GM18502 (cell line): ENCODE measurements at regions not wholly inside any gene's neighbourhood (a gene's known extent, or its start where the extent isn't known, plus 50 kb on each side); places are given as distances from the start of the nearest gene placed in this dataset.

Experiments
- ATAC-seq: cut with Tn5 transposase; IDR thresholded peaks from one replicate; pipeline ENCODE4 v1.9.1; 2021; ENCODE audit warnings: mild to moderate bottlenecking; ENCODE audit not compliant: unreplicated experiment, poor library complexity

- no peak for ATAC-seq
Observed at GRCh38 chr13:107867701-107868661, 347.4 kb downstream of the LIG4 start.

DNA sequence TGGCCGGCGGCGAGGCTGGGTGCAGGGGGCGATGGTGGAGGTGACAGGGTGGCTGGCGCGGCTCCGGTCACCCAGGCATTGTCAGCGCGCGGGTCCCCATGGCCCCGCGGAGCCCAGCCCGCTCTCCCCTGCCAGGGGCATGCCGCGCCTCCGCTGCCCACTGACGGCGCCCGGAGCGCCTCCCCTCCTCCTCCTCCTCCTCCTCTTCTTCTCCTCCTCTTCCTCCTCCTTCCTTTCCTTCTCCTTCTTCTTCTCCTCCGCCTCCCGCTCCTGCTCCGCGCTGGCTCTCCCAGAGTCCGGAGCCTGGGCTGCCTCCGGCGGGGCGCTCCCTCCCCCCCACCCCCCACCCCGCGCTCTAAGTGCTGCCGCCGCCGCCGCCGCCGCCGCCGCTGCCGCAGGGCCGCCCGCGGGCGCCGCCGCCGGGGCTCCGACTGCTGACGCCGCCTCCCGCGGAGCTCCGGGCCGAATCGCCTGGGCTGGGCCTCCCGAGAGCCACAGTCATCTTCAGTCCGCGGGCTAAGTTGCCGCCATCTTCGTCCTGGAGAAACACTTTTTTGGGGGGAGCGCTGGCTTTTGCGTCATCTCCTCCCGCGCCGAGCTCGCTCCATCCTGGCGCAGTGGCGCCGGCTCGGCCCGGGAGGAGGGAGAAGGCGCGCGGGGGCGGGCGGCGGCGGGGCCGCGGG, 348.3 kb downstream of the LIG4 start:
- no peak for ATAC-seq

DNA sequence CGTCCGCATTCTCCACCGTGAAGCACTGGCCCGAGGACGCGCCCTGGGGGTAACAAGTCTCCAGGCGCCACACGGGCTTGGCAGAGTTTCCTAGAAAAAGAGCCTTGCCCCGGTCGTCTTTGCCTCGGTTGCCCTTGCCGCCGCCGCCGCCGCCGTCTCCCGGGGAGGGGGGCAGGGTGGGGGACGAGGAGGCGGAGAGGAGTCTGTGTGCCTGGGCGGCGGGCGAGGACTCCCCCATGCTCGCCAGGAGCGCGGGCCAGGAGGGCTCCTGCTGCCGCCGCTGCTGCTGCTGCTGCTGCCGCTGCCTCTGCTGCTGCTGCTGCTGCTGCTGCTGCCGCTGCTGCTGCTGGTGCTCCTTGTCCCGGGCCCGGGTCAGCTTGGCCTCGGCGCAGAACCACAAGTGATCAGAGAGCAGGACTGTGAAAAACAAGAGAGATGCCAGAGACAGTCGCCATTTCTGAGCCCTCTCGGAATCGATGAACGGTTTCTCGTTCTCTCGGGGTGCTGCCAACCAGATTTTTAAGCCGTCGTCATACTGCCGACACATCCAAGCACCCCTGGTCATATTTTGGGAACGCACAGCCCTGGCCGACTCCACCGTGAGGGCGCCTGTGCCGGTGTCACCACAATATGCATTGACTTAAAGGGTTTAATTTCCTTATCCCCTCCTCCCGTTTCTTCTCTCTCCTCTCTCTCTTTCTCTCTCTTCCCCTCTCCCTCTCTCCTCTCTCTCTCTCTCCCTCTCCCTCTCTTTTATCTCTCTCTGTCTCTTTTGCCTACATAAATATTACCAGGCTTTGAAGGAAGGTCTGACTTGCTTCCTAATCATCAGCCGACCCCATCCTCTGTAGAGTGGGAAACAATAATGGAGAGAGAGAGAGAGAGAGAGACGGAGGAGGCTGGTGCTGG, 349.1 kb downstream of the LIG4 start:
- ATAC-seq, result no peak

- no peak for ATAC-seq
Observed at GRCh38 chr13:107865643-107866031, 349.7 kb downstream of the LIG4 start.

- ATAC-seq, result no peak
Observed at GRCh38 chr13:107865318-107865575, 350.1 kb downstream of the LIG4 start.

DNA sequence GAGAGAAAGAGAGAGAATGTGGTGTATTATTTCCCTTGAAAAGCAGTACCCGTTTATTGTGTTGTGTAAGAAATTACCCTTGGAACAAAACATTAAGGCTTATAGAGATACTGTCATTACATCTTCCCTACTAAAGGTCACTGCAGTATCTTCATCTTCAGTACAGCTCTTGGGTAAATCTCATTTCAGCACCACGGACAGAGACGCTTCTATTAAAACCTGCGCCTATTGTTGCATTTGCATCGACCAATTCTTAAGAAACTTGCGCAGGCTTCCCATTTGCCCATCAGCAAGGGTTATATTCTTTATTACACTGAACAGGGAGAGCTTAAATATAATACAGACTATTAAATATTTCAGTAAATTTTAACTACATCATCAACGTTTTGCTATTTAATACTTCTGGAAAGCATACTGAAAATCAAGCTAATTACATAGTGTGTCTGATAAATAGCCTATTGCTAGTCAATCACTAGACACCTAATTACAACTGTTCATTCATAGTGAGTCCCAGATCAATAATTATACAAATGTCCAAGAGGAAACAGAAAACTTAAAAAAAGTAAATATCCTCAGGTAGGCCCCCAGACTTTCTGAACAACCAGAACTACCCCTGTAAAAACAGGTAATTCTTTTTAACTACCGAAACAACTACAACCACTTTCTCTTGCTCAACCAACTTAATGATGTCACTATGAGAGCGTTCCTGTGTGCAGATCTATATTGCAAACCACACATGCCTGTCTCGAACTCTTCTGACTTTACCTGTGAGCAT, 350.6 kb downstream of the LIG4 start:
- ATAC-seq, result no peak

DNA sequence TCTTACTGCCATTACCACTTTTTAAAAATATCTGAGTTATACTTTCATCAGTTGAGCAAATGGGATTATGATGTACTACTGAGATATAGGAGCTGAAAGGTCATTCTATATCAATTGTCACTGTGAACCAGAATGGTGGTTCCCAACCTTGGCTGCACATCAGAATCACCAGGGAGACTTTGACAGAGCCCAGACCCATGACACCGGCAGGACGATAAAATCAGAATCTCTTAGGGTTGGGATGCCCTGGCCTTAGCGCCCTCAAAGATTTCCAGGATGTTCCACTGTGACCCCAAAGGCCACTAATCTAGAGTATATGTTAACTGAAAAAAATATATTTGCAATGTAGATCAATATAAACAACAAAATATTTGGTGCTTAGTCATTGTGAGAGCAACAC, 355.1 kb downstream of the LIG4 start:
- ATAC-seq, result no peak

- ATAC-seq, result no peak
Observed at GRCh38 chr13:107854880-107855279, 360.5 kb downstream of the LIG4 start.

- ATAC-seq, result no peak
Observed at GRCh38 chr13:107852072-107852471, 363.3 kb downstream of the LIG4 start.

GRCh38 chr13:107851670-107852069, 363.7 kb downstream of the LIG4 start:
- no peak for ATAC-seq

GRCh38 chr13:107847406-107847805, 367.9 kb downstream of the LIG4 start:
- ATAC-seq, result no peak

GRCh38 chr13:107846642-107847041, 368.7 kb downstream of the LIG4 start:
- no peak for ATAC-seq

- no peak for ATAC-seq
Observed at GRCh38 chr13:107845911-107846310, 369.4 kb downstream of the LIG4 start.

- ATAC-seq, result no peak
Observed at GRCh38 chr13:107843681-107844080, 371.7 kb downstream of the LIG4 start.

GRCh38 chr13:107843281-107843680, 372.1 kb downstream of the LIG4 start:
- ATAC-seq, result no peak

- ATAC-seq, result no peak
Observed at GRCh38 chr13:107842562-107843180, 372.7 kb downstream of the LIG4 start.

GRCh38 chr13:107838588-107839161, 376.7 kb downstream of the LIG4 start:
- ATAC-seq, result no peak

GRCh38 chr13:107836685-107837084, 378.7 kb downstream of the LIG4 start:
- ATAC-seq, result no peak

GRCh38 chr13:107835339-107836018, 379.9 kb downstream of the LIG4 start:
- peak; percentile 73 for ATAC-seq
